ENCODE measurements at regions not wholly inside any gene's neighbourhood (a gene's known extent, or its start where the extent isn't known, plus 50 kb on each side); places are given as distances from the start of the nearest gene placed in this dataset.

- DNase-seq (ENCODE audit: missing footprints) (no peak), ATAC-seq (no peak)
- intact Hi-C loops (cut with DNase I) = no loop called here
These were observed 982.8 kb upstream of the SORCS1 start for GRCh38 chr10:108147346-108147745.

- ATAC-seq (no peak), DNase-seq (ENCODE audit: missing footprints) (no peak)
- intact Hi-C loops (cut with DNase I) = no loop called here
These were observed 976.6 kb upstream of the SORCS1 start for GRCh38 chr10:108141064-108141463.

GRCh38 chr10:108132303-108132702 is 967.8 kb upstream of the SORCS1 start:
- DNase-seq (ENCODE audit: missing footprints) (no peak), ATAC-seq (no peak)
- intact Hi-C loops (cut with DNase I) = no loop called here

- no peak for DNase-seq (ENCODE audit: missing footprints)
- intact Hi-C loops (cut with DNase I) = no loop called here
- no peak for ATAC-seq
These were observed 966.1 kb upstream of the SORCS1 start for GRCh38 chr10:108130575-108130974.

GRCh38 chr10:108112218-108112617 is 947.7 kb upstream of the SORCS1 start:
- no peak for DNase-seq (ENCODE audit: missing footprints)
- intact Hi-C loops (cut with DNase I) = no loop called here
- no peak for ATAC-seq

- peak; percentile 39 for ATAC-seq
- intact Hi-C loops (cut with DNase I) = no loop called here
- no peak for DNase-seq (ENCODE audit: missing footprints)
These were observed 940.1 kb upstream of the SORCS1 start for GRCh38 chr10:108104551-108105156.

- DNase-seq (ENCODE audit: missing footprints) (no peak), ATAC-seq (no peak)
- intact Hi-C loops (cut with DNase I) = no loop called here
These were observed 932.8 kb upstream of the SORCS1 start for GRCh38 chr10:108097258-108097657.

- DNase-seq (ENCODE audit: missing footprints) (peak; percentile 62), ATAC-seq (peak; percentile 94)
- intact Hi-C loops (cut with DNase I) = no loop called here
These were observed 931.7 kb upstream of the SORCS1 start for GRCh38 chr10:108095932-108096925.

- intact Hi-C loops (cut with DNase I) = no loop called here
- no peak for ATAC-seq
- peak; percentile 46 for DNase-seq (ENCODE audit: missing footprints)
These were observed 926.1 kb upstream of the SORCS1 start for GRCh38 chr10:108090476-108091215.

GRCh38 chr10:108086502-108086901 is 922.0 kb upstream of the SORCS1 start:
- ATAC-seq (no peak), DNase-seq (ENCODE audit: missing footprints) (no peak)
- intact Hi-C loops (cut with DNase I) = no loop called here

GRCh38 chr10:108082596-108082995 is 918.1 kb upstream of the SORCS1 start:
- intact Hi-C loops (cut with DNase I) = no loop called here
- DNase-seq (ENCODE audit: missing footprints) = no peak
- no peak for ATAC-seq

- DNase-seq (ENCODE audit: missing footprints) (no peak), ATAC-seq (no peak)
- intact Hi-C loops (cut with DNase I) = no loop called here
These were observed 913.8 kb upstream of the SORCS1 start for GRCh38 chr10:108078263-108078662.

- no peak for DNase-seq (ENCODE audit: missing footprints)
- intact Hi-C loops (cut with DNase I) = no loop called here
- no peak for ATAC-seq
These were observed 908.0 kb upstream of the SORCS1 start for GRCh38 chr10:108072466-108072865.

- intact Hi-C loops (cut with DNase I) = no loop called here
- ATAC-seq (no peak), DNase-seq (ENCODE audit: missing footprints) (no peak)
These were observed 906.3 kb upstream of the SORCS1 start for GRCh38 chr10:108070789-108071188.

- intact Hi-C loops (cut with DNase I) = no loop called here
- ATAC-seq (no peak), DNase-seq (ENCODE audit: missing footprints) (no peak)
These were observed 904.6 kb upstream of the SORCS1 start for GRCh38 chr10:108069096-108069495.

- no peak for ATAC-seq
- intact Hi-C loops (cut with DNase I) = no loop called here
These were observed 900.3 kb upstream of the SORCS1 start for GRCh38 chr10:108064746-108065260.

GRCh38 chr10:108060246-108060645 is 895.7 kb upstream of the SORCS1 start:
- no peak for DNase-seq (ENCODE audit: missing footprints)
- intact Hi-C loops (cut with DNase I) = no loop called here
- no peak for ATAC-seq

More at GRCh38 chr10:108064746-108065260, 900.3 kb upstream of the SORCS1 start:
- no peak for DNase-seq (ENCODE audit: missing footprints)

- ATAC-seq (no peak), DNase-seq (ENCODE audit: missing footprints) (no peak)
- intact Hi-C loops (cut with DNase I) = no loop called here
These were observed 891.0 kb upstream of the SORCS1 start for GRCh38 chr10:108055506-108055905.

- ATAC-seq (no peak), DNase-seq (ENCODE audit: missing footprints) (no peak)
These were observed 888.5 kb upstream of the SORCS1 start for GRCh38 chr10:108052981-108053380.

More at GRCh38 chr10:108052981-108053380, 888.5 kb upstream of the SORCS1 start:
- intact Hi-C loops (cut with DNase I) = no loop called here

Measured in Right ventricle myocardium inferior (tissue), 1 donor.